ENCODE measurements at regions not wholly inside any gene's neighbourhood (a gene's known extent, or its start where the extent isn't known, plus 50 kb on each side); places are given as distances from the start of the nearest gene placed in this dataset.

DNA sequence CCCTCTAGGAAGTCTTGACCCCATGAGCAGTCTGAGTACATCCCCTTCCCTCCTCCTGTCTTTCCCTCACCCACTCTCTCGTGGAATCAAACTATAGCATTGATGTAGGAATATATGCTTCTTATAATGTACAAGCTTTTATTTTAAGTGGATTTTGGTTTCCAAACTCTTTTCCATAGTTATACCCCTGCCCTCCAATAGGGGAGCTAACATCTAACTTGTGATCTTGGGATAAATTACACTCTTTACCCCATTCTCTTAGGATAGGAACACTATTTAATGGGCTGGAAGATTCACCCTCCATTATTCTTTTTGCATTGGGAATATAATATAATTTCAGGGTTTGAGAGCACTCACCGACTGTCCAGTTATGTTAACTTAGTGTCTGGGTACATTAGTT is 465.9 kb downstream of the GATA3 start:
- no peak overlapping the region for H2AFZ ChIP-seq (ENCODE audit: low read depth, low read length)
- H3K9ac ChIP-seq (ENCODE audit: low read length), result no peak overlapping the region
- H3K27ac Mint-ChIP-seq (ENCODE audit: unreplicated experiment), result no peak overlapping the region
- no peak overlapping the region for H3K27ac ChIP-seq (ENCODE audit: low read depth, low read length)
- H3K4me1 ChIP-seq (ENCODE audit: insufficient read depth, low read length), result no peaks in the 10 kb centered on the region
- H4K20me1 ChIP-seq (ENCODE audit: insufficient read depth, low read length), result no peaks in the 10 kb centered on the region
- FAIRE-seq (no peak), DNase-seq (ENCODE audit: low read depth) (no peak)
- H3K36me3 Mint-ChIP-seq (ENCODE audit: low read depth, unreplicated experiment), result no peaks in the 10 kb centered on the region
- H3K79me2 ChIP-seq (ENCODE audit: insufficient read depth, low read length), result no peaks in the 10 kb centered on the region
- no peaks in the 10 kb centered on the region for H3K4me1 Mint-ChIP-seq (ENCODE audit: low read depth, unreplicated experiment)
- H3K27me3 ChIP-seq (ENCODE audit: insufficient read depth, low read length), result no peaks in the 10 kb centered on the region
- H3K27me3 Mint-ChIP-seq (ENCODE audit: low read depth, unreplicated experiment), result peaks cover 4% of the 10 kb centered on the region
- H3K4me3 Mint-ChIP-seq (ENCODE audit: unreplicated experiment), result no peak overlapping the region
- H3K36me3 ChIP-seq (ENCODE audit: insufficient read depth, low read length), result no peaks in the 10 kb centered on the region
- peaks cover 4% of the 10 kb centered on the region for H3K9me3 Mint-ChIP-seq (ENCODE audit: unreplicated experiment)
- H3K4me3 ChIP-seq (ENCODE audit: insufficient read depth, low read depth, low read length), result no peak overlapping the region
- H3K9me3 ChIP-seq (ENCODE audit: insufficient read depth, low read depth, low read length), result no peaks in the 10 kb centered on the region
- TF ChIP-seq, protein P1, sequence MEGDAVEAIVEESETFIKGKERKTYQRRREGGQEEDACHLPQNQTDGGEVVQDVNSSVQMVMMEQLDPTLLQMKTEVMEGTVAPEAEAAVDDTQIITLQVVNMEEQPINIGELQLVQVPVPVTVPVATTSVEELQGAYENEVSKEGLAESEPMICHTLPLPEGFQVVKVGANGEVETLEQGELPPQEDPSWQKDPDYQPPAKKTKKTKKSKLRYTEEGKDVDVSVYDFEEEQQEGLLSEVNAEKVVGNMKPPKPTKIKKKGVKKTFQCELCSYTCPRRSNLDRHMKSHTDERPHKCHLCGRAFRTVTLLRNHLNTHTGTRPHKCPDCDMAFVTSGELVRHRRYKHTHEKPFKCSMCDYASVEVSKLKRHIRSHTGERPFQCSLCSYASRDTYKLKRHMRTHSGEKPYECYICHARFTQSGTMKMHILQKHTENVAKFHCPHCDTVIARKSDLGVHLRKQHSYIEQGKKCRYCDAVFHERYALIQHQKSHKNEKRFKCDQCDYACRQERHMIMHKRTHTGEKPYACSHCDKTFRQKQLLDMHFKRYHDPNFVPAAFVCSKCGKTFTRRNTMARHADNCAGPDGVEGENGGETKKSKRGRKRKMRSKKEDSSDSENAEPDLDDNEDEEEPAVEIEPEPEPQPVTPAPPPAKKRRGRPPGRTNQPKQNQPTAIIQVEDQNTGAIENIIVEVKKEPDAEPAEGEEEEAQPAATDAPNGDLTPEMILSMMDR (IDR thresholded peaks at IDR 0.05; ENCODE audit: insufficient read depth, low read depth, low read length), result no peak
- TF ChIP-seq EZH2 (IDR thresholded peaks at IDR 0.05; ENCODE audit: insufficient read depth, low read length), result no peak
- no peak overlapping the region for H3K4me2 ChIP-seq (ENCODE audit: low read length)

DNA sequence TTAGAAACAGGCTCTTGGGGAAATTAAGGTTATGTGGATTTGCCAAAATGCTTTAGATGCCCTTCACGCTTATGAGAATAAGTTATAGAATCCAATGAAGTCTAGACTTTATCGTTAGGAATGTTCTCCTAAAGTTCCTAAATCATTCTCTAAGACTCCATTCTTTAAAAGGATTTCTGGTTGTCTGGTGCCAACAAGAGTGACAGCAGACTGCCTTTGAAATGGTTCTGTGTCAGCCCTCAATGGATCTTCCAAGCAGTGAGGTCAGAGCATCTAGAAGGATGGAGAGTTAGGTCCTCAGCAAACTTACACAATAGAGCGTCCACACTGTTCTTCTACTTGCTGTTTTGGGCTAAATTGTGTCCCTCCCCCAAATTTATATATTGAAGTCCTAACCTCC is 473.3 kb downstream of the GATA3 start:
- FAIRE-seq (no peak), DNase-seq (ENCODE audit: low read depth) (no peak)
- H3K36me3 ChIP-seq (ENCODE audit: insufficient read depth, low read length), result no peaks in the 10 kb centered on the region
- no peaks in the 10 kb centered on the region for H3K9me3 ChIP-seq (ENCODE audit: insufficient read depth, low read depth, low read length)
- Mint-ChIP-seq H3K36me3 (ENCODE audit: low read depth, unreplicated experiment) (no peaks in the 10 kb centered on the region), H3K4me1 (ENCODE audit: low read depth, unreplicated experiment) (no peaks in the 10 kb centered on the region), H3K27me3 (ENCODE audit: low read depth, unreplicated experiment) (peaks cover 6% of the 10 kb centered on the region), H3K9me3 (ENCODE audit: unreplicated experiment) (no peaks in the 10 kb centered on the region), H3K27ac (ENCODE audit: unreplicated experiment) (no peak overlapping the region), H3K4me3 (ENCODE audit: unreplicated experiment) (no peak overlapping the region)
- no peak overlapping the region for H3K9ac ChIP-seq (ENCODE audit: low read length)
- no peaks in the 10 kb centered on the region for H4K20me1 ChIP-seq (ENCODE audit: insufficient read depth, low read length)
- H3K4me1 ChIP-seq (ENCODE audit: insufficient read depth, low read length), result no peaks in the 10 kb centered on the region
- H2AFZ ChIP-seq (ENCODE audit: low read depth, low read length), result no peak overlapping the region
- H3K27me3 ChIP-seq (ENCODE audit: insufficient read depth, low read length), result no peaks in the 10 kb centered on the region
- no peak for TF ChIP-seq EZH2 (IDR thresholded peaks at IDR 0.05; ENCODE audit: insufficient read depth, low read length)
- TF ChIP-seq, protein P1 (IDR thresholded peaks at IDR 0.05; ENCODE audit: insufficient read depth, low read depth, low read length), result no peak
- no peak overlapping the region for H3K27ac ChIP-seq (ENCODE audit: low read depth, low read length)
- no peak overlapping the region for H3K4me3 ChIP-seq (ENCODE audit: insufficient read depth, low read depth, low read length)
- no peaks in the 10 kb centered on the region for H3K79me2 ChIP-seq (ENCODE audit: insufficient read depth, low read length)
- H3K4me2 ChIP-seq (ENCODE audit: low read length), result no peak overlapping the region

DNA sequence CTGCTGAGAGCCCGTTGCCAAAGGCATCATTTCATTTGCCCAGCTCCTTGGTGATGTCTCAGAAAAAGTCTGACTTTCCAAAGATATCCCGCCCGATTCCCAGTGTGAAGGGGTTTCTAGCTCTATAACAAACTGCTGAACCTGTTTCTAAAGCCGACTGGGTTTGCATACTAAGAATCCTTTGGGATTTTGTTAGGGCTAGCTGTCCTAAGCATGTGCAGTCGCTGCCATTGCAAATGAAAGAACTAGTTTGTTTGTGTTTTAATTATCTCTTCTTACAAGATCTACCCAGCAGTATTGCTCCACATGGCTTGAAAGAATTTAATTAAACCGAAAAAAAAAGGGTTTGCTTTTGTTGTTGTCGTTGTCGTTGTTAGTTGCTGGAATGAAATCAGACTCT is 476.6 kb downstream of the GATA3 start:
- Mint-ChIP-seq H3K4me3 (ENCODE audit: unreplicated experiment) (no peak overlapping the region), H3K27ac (ENCODE audit: unreplicated experiment) (no peak overlapping the region), H3K27me3 (ENCODE audit: low read depth, unreplicated experiment) (peaks cover 11% of the 10 kb centered on the region), H3K4me1 (ENCODE audit: low read depth, unreplicated experiment) (no peaks in the 10 kb centered on the region), H3K9me3 (ENCODE audit: unreplicated experiment) (no peaks in the 10 kb centered on the region), H3K36me3 (ENCODE audit: low read depth, unreplicated experiment) (no peaks in the 10 kb centered on the region)
- Histone ChIP-seq H3K27ac (ENCODE audit: low read depth, low read length) (no peak overlapping the region), H3K9me3 (ENCODE audit: insufficient read depth, low read depth, low read length) (no peaks in the 10 kb centered on the region), H3K4me3 (ENCODE audit: insufficient read depth, low read depth, low read length) (no peak overlapping the region), H3K36me3 (ENCODE audit: insufficient read depth, low read length) (no peaks in the 10 kb centered on the region), H3K4me1 (ENCODE audit: insufficient read depth, low read length) (no peaks in the 10 kb centered on the region), H3K9ac (ENCODE audit: low read length) (no peak overlapping the region), H3K4me2 (ENCODE audit: low read length) (no peak overlapping the region), H4K20me1 (ENCODE audit: insufficient read depth, low read length) (no peaks in the 10 kb centered on the region), H3K27me3 (ENCODE audit: insufficient read depth, low read length) (no peaks in the 10 kb centered on the region), H3K79me2 (ENCODE audit: insufficient read depth, low read length) (no peaks in the 10 kb centered on the region), H2AFZ (ENCODE audit: low read depth, low read length) (no peak overlapping the region)
- no peak for DNase-seq (ENCODE audit: low read depth)
- no peak for FAIRE-seq
- TF ChIP-seq, protein P1 (IDR thresholded peaks at IDR 0.05; ENCODE audit: insufficient read depth, low read depth, low read length), result no peak
- no peak for TF ChIP-seq EZH2 (IDR thresholded peaks at IDR 0.05; ENCODE audit: insufficient read depth, low read length)
